HG02870 (cell line): ENCODE measurements at regions not wholly inside any gene's neighbourhood (a gene's known extent, or its start where the extent isn't known, plus 50 kb on each side); places are given as distances from the start of the nearest gene placed in this dataset.

Source experiments
- ATAC-seq: cut with Tn5 transposase; IDR thresholded peaks from one replicate; pipeline ENCODE4 v1.9.1; 2021; ENCODE audit warnings: mild to moderate bottlenecking, moderate library complexity; ENCODE audit not compliant: unreplicated experiment

- no peak for ATAC-seq
Observed at GRCh38 chr2:107197594-107198294, 311.8 kb upstream of the ST6GAL2 start.

GRCh38 chr2:107202962-107203591 lies 317.1 kb upstream of the ST6GAL2 start:
- ATAC-seq = no peak

GRCh38 chr2:107215401-107216350 lies 329.7 kb upstream of the ST6GAL2 start:
- ATAC-seq = no peak

DNA sequence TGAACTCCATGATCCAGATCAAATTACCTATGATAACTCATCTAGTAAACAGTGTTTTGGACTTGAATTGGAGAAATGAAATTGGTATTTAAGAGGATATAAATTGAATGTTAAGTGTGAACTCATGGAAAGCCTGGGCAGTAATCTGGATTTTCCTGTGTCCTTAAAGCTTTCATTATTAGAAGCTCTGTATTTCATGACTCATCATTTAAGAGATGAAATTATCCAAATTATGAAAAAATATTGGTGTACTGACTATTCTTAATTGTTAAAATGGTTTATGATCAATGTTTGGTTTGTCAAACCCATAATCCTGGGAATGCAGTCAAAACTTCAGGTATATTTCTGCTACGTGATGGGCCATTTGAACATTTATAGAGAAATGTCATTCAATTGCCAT lies 332.2 kb upstream of the ST6GAL2 start:
- ATAC-seq = no peak

DNA sequence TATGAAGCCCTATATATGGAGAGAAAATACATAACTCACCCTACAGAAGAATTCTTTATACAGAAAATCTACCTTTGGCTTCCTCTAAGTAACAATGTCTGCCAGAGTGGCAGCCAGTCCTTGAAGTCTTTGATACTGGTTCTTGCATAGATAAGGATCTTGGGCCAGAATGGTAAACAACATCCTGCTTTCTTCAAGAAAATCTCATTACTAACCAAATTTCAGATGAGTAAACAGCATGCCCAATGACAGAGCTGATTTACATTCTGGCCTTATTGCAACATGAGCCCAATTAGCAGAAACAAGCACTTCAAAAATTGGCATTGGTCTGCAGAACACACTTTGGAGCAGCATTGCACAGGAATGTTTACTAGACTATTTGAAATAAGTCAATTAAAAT lies 336.5 kb upstream of the ST6GAL2 start:
- no peak for ATAC-seq

DNA sequence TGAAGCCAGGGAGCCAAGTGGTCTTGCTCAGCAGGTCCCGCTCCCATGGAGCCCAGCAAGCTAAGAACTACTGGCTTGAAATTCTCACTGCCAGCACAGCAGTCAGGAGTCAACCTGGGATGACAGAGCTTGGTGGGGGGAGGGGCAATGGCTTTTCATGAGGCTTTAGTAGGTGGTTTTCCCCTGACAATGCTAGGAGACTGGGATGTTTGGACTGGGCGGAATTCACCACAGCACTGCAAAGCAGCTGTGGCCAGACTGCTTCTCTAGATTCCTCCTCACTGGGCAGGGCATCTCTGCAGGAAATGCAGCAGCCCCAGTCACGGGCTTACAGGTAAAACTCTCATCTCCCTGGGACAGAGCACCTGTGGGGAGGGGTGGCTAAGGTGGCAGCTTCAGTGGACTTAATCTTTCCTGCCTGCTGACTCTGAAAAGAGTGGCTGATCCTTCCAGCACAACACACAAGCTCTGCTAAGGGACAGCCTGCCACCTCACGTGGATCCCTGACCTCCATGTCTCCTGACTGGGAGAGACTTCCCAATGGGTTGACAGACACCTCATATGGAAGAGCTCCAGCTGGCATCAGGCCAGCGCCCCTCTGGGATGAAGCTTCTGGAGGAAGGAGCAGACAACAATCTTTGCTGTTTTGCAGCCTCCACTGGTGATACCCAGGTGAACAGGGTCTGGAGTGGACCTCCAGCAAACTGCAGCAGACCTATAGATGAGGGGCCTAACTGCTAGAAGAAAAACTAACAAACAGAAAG lies 349.7 kb upstream of the ST6GAL2 start:
- no peak for ATAC-seq

GRCh38 chr2:107242811-107243210 lies 356.8 kb upstream of the ST6GAL2 start:
- no peak for ATAC-seq

- ATAC-seq = no peak
Observed at GRCh38 chr2:107248932-107249331, 363.0 kb upstream of the ST6GAL2 start.

DNA sequence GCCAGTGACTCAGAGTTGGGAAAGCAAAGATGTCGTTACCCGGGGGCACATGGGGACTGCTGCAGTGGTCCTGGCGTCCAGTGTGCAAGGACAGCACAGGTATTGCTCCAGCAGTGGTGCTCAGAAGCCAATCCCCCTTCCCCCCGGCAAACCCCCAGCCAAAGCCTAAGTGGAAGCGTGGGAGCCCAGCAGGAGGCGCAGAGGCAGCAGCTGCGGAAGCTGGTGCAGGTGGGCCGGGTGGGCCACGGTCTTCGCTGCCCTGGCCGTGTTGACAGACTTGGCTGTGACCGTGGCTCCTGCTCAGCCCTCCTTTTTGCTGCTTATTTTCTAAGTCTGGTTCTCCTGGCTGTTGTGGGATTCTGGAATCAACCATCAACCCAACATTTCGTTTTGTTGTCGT lies 369.8 kb upstream of the ST6GAL2 start:
- ATAC-seq = no peak

GRCh38 chr2:107258531-107259407 lies 372.8 kb upstream of the ST6GAL2 start:
- ATAC-seq = no peak

- no peak for ATAC-seq
Observed at GRCh38 chr2:107259408-107260195, 373.6 kb upstream of the ST6GAL2 start.

GRCh38 chr2:107263628-107264027 lies 377.7 kb upstream of the ST6GAL2 start:
- ATAC-seq = no peak

GRCh38 chr2:107264184-107264583 lies 378.2 kb upstream of the ST6GAL2 start:
- ATAC-seq = no peak

DNA sequence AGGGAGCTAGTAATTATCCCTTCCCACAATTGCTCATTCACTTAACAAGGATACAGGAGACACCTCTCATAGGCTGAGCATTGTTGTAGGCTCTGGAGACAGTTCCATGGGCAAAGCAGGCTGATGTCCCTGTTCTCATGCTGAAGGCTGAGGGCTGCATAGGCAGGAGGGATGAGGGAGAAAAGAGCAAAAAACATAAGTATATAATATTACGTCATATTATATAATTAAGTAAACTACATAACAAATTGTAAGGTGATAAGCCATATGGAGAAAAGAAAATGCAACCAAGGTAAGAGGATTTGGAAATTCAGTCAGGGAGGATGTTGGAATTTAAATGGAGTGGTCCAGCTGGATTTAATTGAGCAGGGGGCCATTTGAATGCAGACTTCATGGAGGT lies 380.6 kb upstream of the ST6GAL2 start:
- ATAC-seq = no peak

DNA sequence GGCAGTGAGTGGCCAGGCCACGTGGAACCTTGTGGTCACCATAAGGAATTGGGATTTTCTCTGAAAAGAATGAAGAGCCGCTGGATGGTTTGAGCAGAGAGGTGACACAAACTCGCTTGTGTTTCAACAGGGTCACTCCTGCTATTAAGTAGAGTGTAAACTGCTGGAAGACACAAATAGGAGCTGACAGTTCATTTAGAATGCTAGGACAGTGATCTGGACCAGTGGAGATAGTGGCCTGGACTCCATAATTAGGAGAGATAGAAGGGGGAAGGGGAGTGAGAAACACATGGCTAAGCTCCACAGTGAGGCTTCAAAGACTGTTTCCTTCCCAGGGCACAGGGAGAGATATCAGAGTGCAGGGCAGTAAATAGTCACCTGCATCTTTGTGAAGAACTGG lies 381.1 kb upstream of the ST6GAL2 start:
- no peak for ATAC-seq

GRCh38 chr2:107276034-107276433 lies 390.1 kb upstream of the ST6GAL2 start:
- ATAC-seq = no peak

DNA sequence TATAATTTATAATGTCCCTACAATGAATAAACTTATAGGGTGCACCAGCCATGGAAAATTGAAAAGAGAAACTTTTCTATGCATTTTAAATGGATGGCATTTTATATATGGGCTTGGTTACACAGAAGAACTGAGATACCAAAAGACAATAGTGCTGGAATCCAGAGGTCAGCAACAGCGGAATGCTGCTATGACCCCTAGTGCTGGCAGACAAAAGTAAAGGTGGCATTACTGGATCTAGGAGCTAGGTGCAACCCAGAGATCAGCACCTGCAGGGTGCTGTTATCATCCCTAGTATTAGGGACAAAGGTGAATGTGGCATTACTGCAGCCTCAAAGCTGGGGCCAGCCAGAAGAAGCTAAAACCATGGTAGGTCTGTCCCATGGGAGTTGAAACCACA lies 392.7 kb upstream of the ST6GAL2 start:
- ATAC-seq = no peak

DNA sequence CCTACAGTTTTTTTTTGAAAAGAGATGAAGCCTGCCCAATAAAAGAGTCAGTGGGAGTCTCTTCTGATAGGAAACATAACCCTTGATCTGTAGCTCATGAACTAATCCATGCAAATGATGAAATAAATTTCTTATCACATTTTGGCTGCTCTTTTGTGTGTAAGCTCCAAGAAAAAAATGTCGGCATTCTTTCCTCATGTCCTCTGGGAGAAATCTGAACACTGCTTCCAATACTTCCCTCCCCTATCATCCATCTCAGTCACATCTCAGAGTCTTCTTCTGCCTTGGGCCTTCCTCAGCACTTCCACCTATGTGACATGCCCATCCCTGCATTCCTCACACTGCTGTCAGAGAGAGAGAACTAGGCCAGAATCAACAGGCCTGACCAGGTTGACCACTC lies 395.7 kb upstream of the ST6GAL2 start:
- ATAC-seq = no peak

GRCh38 chr2:107282135-107282534 lies 396.2 kb upstream of the ST6GAL2 start:
- ATAC-seq = no peak
